Sigmoid colon (tissue), 4 donors: ENCODE measurements at regions not wholly inside any gene's neighbourhood (a gene's known extent, or its start where the extent isn't known, plus 50 kb on each side); places are given as distances from the start of the nearest gene placed in this dataset.

Source experiments
- CTCF ChIP-seq, 4 experiments: fragments of 450-650 bp in 3 of 4; fragments of 200-600 bp in 1 of 4; IDR thresholded peaks; one replicate each; pipeline ENCODE4 v1.5.1; 2016 to 2019; ENCODE audit warnings: antibody characterized with exemption in 4 of 4, mild to moderate bottlenecking in 3 of 4, moderate library complexity in 2 of 4
- POLR2A ChIP-seq, 2 donors: fragments of 450-650 bp; IDR thresholded peaks; one replicate each; pipeline ENCODE4 v1.6.1; 2016; ENCODE audit warnings: antibody characterized with exemption in 2 of 2, mild to moderate bottlenecking in 2 of 2, moderate library complexity in 2 of 2
- POLR2AphosphoS5 ChIP-seq, 4 donors: sonication (generic); formaldehyde crosslinking; IDR thresholded peaks; one replicate each; pipeline ENCODE4 v1.6.1; 2017; ENCODE audit warnings: antibody characterized with exemption in 4 of 4

DNA sequence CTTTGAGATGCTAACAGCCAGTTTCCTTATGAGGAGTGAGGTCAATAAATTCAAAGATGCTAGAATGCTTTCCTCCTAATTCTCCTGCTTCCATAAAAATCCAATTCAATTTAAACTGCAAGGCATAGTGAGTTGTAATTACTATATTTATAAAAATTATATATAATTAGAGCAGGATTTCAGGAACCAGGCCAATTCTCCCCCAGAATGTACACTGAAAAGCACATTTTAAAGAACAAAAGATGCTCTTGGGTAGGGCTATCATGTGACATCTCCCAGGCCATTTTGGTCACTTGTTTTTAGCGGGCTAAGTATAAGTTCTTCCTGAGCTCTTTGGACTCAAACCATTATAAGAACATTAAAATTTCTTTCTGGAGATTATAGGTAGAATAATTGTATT is 195.7 kb upstream of the KCNG1 start:
- TF ChIP-seq POLR2AphosphoS5 (IDR thresholded peaks at IDR 0.05) (no peak), CTCF (IDR thresholded peaks at IDR 0.05) (no peak), POLR2A (IDR thresholded peaks at IDR 0.05) (no peak)
